ENCODE measurements at regions not wholly inside any gene's neighbourhood (a gene's known extent, or its start where the extent isn't known, plus 50 kb on each side); places are given as distances from the start of the nearest gene placed in this dataset.
"Not testable (repeated sequence)": the region's sequence is repeated elsewhere in the genome, so short reads cannot be mapped to it uniquely, and the experiment has no call there.

GRCh38 chr3:28138043-28138610, 103.3 kb upstream of the CMC1 start:
- intact Hi-C loops (cut with micrococcal nuclease): no loop called here

GRCh38 chr3:28139288-28139687, 102.1 kb upstream of the CMC1 start:
- intact Hi-C loops (cut with micrococcal nuclease): no loop called here

DNA sequence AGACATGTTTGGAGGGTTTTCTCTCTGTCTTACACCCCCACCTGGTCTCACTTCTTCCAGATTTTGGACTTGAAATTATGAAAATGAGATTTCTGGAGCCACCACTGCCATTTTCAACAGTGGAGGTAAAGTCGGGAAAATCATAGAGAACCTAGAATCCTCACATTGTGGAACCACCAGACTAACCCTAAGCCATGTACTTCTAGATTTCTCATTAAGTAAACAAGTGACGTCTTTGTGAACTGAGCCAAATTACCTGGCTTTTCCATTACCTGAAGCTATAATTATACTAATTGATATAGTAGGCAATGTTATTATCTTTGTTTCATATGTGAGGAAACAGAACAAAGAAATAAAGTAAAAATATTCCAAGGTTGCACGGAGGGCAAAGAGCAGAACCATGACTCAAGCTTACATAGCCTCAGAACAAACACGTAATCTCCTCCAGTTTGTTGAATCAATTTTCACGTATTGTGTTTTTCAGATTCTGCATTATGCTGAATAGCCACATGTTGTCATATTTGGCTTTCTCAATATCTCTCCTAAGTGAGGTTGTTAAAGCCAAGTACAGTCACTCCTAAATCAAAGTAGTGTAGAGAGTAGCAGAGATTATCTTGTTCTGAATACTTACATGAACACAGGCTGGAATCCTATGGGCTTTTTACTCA, 101.3 kb upstream of the CMC1 start:
- intact Hi-C loops (cut with micrococcal nuclease): no loop called here

DNA sequence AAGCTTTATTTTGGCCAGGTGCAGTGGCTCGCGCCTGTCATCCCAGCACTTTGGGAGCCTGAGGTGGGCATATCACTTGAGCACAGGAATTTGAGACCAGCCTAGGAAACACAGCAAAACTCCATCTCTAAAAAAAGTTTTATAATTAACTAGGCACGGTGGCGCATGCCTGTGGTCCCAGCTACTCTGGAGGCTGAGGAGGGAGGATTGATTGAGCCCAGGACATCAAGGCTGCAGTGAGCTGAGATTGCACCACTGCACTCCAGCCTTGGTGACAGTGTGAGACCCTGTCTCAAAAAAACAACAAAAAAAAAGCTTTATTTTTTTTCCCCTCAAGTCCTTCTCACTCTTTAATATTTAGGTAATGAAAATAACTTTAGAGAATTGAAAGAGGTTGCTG, 100.8 kb upstream of the CMC1 start:
- intact Hi-C loops (cut with micrococcal nuclease): no loop called here

DNA sequence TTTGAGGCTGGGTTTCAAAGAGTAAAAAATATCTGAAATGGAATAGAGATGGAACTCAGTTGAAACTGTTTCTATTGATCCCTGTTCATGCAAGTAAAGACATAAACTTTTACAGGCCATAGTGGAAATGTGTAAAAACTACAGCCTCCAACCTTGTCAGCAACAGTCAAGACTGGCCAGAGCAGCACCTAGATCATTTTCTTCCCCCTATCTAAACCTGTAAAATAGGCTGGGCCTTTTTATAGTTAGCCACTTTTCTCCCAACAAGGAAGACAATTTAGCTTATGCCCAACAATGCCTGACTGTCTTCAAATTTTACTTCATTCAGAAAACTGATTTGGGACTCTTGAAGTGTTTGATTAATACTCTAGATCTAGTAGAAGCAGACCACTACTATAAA, 91.5 kb upstream of the CMC1 start:
- intact Hi-C loops (cut with micrococcal nuclease): loop anchor here (5.0 kb wide), 1 partner anchor 92 kb away; the partner anchor contains the start of gene CMC1

GRCh38 chr3:28150465-28151206, 90.8 kb upstream of the CMC1 start:
- intact Hi-C loops (cut with micrococcal nuclease): loop anchor here (1.0 to 5.0 kb wide), 2 partner anchors 19 to 92 kb away; partner anchors contain the start of gene CMC1

DNA sequence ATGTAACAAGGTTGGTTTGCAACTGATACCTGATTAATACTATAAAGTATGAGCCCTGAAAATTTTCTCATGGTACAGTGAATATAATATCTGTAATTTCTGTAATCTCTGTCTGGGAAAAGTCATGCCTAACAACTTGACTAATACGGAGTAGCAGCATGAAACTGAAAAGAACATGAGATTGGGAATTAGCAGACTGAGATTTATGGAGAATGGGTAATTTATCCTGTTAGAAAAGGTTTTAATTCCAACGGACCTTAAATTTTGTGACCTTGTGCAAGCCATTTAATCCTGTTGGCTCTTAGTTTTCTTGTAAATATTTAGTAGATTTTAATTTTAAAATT, 90.2 kb upstream of the CMC1 start:
- intact Hi-C loops (cut with micrococcal nuclease): loop anchor here (1.0 to 5.0 kb wide), 2 partner anchors 18 to 91 kb away; partner anchors contain the start of gene CMC1

DNA sequence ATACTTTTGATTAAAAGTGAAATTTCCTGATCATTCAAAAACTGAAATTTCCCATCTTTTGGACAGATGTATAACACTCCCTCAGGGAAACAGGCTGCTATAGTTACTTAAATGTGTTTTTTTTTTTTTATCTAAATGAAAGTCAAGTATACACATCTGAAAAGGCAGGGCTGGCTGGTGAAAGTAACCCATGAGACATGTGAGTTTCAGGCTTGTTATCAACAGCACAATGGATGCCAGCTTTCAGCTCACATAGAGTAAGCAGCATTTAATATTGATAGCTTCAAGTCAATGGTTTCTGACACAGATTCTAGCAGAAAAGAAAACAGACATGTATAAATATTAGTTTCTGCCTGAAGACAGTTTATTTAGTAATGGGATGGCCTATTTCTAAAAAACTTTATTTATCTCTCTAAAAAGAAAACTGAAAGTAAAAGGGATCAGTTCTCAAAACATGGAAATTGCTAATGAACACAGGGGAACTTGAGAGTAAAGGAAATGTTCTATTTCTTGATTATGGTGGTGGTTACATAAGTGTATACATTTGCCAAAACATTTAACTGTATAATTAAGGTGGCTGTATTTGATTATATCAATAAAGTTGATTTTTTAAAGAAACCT, 89.7 kb upstream of the CMC1 start:
- intact Hi-C loops (cut with micrococcal nuclease): loop anchor here (1.0 to 5.0 kb wide), 2 partner anchors 18 to 91 kb away; partner anchors contain the start of gene CMC1

DNA sequence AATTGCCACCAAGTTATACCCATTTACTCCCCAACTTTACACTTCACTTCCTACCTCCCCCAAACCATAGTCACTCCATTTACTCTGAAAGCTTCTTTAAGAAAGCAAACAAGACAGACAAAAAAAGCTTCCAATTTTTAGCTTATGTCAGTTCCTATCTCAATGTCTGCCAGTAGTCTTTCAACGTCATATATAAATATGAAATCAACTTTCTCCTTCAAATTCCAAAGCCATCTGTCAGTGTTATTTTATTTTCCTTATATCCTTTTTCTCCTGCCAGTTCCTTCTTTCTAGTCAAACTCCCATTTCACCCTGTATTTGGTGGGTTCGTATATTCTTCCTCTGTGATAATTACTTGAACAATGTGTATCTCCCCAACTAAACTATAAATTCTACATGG, 85.8 kb upstream of the CMC1 start:
- intact Hi-C loops (cut with micrococcal nuclease): no loop called here

- intact Hi-C loops (cut with micrococcal nuclease): not testable (repeated sequence)
Observed at GRCh38 chr3:28156599-28156998, 84.8 kb upstream of the CMC1 start.

DNA sequence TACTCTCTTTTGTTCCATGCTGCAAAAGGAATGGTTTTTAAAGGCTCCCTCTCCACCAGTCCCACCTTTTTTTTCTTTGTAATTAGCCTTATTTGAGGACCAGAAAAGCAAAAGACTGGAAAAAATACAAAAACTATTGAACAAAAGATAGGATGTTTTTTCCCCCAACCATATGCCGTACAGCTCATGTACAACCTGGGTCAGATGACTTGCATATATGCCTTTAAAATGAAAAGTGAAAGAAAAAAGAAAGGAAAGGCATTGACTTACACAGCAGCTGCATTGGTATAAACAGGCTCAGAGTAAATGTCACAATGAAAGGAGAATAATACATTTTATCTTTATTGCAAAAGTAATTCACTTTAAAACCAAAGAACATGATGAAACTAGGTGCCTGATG, 69.5 kb upstream of the CMC1 start:
- intact Hi-C loops (cut with micrococcal nuclease): loop anchor here (1.0 to 5.0 kb wide), 7 partner anchors 40 to 690 kb away; partner anchors contain the start of genes CMC1, EOMES and SLC4A7

DNA sequence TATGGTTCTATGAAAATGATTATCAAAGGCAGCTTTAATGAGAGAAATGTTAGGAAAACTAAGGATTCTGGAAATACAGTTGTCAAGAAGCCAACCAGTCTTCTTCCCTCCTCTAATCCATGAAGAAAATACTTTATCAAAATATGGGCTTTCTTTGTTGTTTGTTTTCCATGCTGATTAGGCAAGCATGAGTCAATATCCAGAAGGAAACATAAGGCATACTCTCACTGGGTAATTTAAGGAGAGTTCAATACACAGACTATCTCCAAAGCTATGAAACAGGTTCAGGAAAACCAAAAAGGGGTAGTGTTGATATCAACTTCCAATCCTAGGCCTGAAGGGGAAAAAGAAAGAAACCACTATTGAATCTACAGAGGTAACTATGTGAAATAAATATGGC, 68.7 kb upstream of the CMC1 start:
- intact Hi-C loops (cut with micrococcal nuclease): loop anchor here (1.0 to 5.0 kb wide), 7 partner anchors 40 to 690 kb away; partner anchors contain the start of genes CMC1, EOMES and SLC4A7

- intact Hi-C loops (cut with micrococcal nuclease): loop anchor here (2.0 to 5.0 kb wide), 5 partner anchors 38 to 692 kb away; partner anchors contain the start of genes EOMES and SLC4A7
Observed at GRCh38 chr3:28173836-28174235, 67.6 kb upstream of the CMC1 start.

DNA sequence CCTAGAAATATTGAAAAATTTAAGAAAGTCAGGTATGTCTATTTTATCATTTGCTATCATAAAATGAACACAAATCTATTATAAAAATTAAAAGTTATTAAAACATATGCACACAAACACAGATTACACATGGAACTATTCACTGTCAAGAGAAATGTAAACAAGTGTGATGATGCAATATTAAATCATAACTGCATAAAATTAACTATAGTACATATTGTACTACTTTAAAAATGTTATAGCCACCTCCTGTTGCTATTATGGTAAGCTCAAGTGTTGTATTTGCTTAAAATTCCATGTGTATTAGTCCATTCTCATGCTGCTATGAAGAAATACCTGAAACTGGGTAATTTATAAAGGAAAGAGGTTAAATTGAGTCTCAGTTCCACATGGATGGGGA, 54.7 kb upstream of the CMC1 start:
- intact Hi-C loops (cut with micrococcal nuclease): no loop called here

DNA sequence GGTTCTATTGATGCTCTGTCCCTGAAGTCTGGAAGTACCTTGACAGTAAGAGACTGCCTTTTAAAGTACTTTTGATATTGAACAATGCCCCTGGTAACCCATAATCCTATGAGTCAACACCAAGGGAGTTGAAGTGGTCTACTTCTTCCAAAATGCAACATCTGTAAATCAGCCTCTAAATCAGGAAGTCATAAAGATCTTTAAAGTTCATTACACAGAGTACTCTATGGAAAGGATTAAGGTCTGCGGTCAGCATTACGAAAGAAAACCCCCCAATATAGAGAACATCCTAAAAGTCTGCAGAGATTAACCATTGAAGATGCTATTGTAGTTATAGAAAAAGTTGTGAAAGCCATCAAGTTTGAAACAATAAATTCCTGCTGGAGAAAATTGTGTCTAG, 52.7 kb upstream of the CMC1 start:
- intact Hi-C loops (cut with micrococcal nuclease): no loop called here

GRCh38 chr3:28191363-28191762, 50.1 kb upstream of the CMC1 start:
- intact Hi-C loops (cut with micrococcal nuclease): no loop called here
